KOPT-K1 (cell line): ENCODE measurements at regions not wholly inside any gene's neighbourhood (a gene's known extent, or its start where the extent isn't known, plus 50 kb on each side); places are given as distances from the start of the nearest gene placed in this dataset.

Source experiments
- H3K27ac ChIP-seq: fragments of 200-600 bp; sonication (generic); 2 replicates; pipeline ENCODE4 v1.5.1; 2016; ENCODE audit warnings: antibody characterized with exemption, mild to moderate bottlenecking, low read depth, low read length; ENCODE audit not compliant: poor library complexity, severe bottlenecking
- H3K36me3 ChIP-seq: fragments of 200-600 bp; sonication (generic); 2 replicates; pipeline ENCODE4 v1.5.1; 2017; ENCODE audit warnings: antibody characterized with exemption, mild to moderate bottlenecking, low read length, moderate library complexity; ENCODE audit not compliant: insufficient read depth
- H3K9me3 ChIP-seq: fragments of 200-600 bp; sonication (generic); 2 replicates; pipeline ENCODE4 v1.5.1; 2017; ENCODE audit warnings: antibody characterized with exemption, low read length, mild to moderate bottlenecking; ENCODE audit not compliant: insufficient read depth, poor library complexity, severe bottlenecking

DNA sequence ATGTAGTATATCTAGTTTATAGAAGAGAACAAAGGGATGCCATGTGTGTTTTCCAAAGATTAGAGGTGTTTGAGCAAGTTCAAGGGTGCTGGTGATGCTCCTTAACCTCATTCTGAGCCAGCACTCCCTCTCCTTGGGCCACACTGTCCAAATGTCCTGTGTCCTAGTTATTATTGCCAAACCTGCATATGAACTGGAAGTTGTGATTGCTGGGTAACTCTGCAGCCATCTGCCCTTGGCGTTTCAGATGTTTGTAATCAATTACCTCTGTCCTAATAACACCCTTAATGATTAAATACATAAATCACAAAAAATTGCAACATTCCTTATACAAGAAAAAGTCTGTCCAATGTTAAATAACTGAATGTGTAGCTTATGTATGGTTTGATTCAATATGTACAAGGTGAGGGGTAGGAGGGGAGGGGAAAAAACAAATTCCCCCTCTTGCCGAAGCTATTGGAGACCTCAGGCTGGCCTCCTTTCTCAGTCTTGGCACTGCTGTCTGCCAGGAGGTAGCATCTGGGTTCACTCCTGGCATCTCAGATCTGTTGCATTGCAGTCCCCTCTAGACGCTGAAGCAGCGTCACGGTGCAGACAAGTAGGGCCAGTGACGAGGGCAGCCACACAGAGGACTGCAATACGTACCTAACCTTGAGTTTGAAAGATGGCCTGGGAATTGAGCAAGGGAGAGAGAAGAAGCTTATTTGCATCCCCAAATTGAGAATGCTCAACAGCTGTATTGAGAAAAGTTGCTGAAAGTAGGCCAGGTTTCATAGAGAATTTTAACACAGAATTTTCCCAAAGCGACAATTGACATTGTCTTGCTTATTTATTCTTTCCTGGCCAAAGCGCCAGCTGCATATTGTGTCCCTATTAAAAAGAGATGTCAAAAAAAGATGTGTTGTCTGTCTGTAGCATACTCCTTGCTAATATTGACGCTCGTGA is 89.6 kb upstream of the ARHGAP32 start:
- H3K9me3 ChIP-seq = no peaks in the 10 kb centered on the region

DNA sequence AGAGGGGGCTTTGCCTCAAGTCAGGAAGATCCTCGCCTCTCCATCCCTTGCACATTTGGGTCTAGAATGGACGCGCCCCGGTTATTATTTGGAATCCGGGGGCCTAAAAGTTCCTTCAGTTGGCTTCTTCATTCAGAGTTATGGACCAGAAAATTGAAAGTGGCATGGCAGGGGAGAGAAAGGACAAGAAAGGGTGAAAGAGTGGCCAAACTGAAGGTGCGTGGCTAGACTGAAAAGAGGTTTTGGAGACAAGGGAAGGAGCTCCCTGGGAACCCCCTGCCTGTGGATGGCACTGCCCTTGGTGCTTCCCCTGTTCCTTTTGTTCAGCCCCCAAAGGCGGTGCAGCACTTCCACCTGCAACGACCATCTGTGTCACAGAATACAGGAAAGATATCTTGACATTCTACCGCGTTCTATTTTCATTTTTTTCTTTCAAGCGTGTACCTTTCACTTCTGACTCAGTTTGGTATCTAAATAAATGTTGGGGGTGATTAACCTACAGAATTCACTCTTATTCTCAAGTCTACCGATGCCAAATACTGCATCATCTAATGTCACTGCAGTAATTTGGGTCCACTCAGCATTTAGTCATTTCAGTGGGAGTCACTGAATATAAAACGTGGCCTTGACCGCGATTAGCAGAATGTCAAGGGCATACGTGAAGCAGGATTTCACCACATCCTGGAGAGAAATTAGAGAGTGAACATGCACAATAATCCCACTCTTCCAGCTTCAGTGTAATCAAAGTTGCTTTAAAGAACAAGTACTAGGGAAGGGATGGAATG is 88.1 kb upstream of the ARHGAP32 start:
- peak overlapping the region; percentile 74 for H3K27ac ChIP-seq
- no peaks in the 10 kb centered on the region for H3K36me3 ChIP-seq
- H3K9me3 ChIP-seq = no peaks in the 10 kb centered on the region

More for the DNA sequence above, 89.6 kb upstream of the ARHGAP32 start:
- Histone ChIP-seq H3K27ac (no peak overlapping the region), H3K36me3 (no peaks in the 10 kb centered on the region)

GRCh38 chr11:129279326-129280026 is 87.4 kb upstream of the ARHGAP32 start:
- H3K36me3 ChIP-seq = no peaks in the 10 kb centered on the region
- H3K27ac ChIP-seq = peak overlapping the region; percentile 74
- no peaks in the 10 kb centered on the region for H3K9me3 ChIP-seq

GRCh38 chr11:129278586-129279319 is 86.6 kb upstream of the ARHGAP32 start:
- no peaks in the 10 kb centered on the region for H3K36me3 ChIP-seq
- peak overlapping the region; percentile 74 for H3K27ac ChIP-seq
- no peaks in the 10 kb centered on the region for H3K9me3 ChIP-seq

DNA sequence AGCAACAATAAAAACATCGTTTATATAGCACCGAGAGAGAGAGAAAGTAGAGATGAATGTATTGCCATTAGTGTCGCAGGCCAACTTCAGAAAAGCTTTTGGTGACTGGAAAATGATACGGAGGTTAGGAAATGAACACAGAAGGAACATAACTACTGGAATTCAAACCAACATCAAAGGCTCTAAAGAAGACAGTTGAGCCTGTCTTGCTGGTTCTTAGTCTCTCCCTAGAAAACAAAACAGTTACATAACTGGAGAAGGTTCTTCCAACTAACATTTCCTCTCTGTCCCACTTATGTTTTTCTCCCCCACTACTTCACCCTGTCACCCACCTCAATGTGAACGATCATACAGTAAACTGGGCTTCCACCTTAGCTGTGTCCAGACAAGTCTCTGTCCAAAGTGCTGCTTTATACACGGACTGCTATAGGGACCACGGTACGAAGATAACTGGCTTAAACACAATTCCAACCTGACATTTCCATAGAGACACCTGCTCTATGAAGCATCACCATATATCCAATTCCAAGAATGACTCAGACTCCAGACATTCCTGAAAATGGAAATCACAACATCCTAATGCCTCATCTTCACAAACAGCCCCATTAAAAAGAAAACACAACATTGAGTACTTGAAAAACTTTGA is 85.2 kb upstream of the ARHGAP32 start:
- Histone ChIP-seq H3K36me3 (no peaks in the 10 kb centered on the region), H3K27ac (no peak overlapping the region), H3K9me3 (no peaks in the 10 kb centered on the region)

GRCh38 chr11:129275828-129276227 is 83.7 kb upstream of the ARHGAP32 start:
- Histone ChIP-seq H3K27ac (no peak overlapping the region), H3K36me3 (no peaks in the 10 kb centered on the region), H3K9me3 (no peaks in the 10 kb centered on the region)

GRCh38 chr11:129273944-129274711 is 82.0 kb upstream of the ARHGAP32 start:
- H3K9me3 ChIP-seq = no peaks in the 10 kb centered on the region
- H3K36me3 ChIP-seq = no peaks in the 10 kb centered on the region
- no peak overlapping the region for H3K27ac ChIP-seq

- H3K27ac ChIP-seq = no peak overlapping the region
- no peaks in the 10 kb centered on the region for H3K9me3 ChIP-seq
- H3K36me3 ChIP-seq = no peaks in the 10 kb centered on the region
Observed at GRCh38 chr11:129273322-129273721, 81.2 kb upstream of the ARHGAP32 start.

- Histone ChIP-seq H3K9me3 (no peaks in the 10 kb centered on the region), H3K36me3 (0 out of 2 replicates have a peak, but pooled peaks cover 6% of the 10 kb centered on the region), H3K27ac (peak overlapping the region; percentile 78)
Observed at GRCh38 chr11:129271030-129271429, 78.9 kb upstream of the ARHGAP32 start.

DNA sequence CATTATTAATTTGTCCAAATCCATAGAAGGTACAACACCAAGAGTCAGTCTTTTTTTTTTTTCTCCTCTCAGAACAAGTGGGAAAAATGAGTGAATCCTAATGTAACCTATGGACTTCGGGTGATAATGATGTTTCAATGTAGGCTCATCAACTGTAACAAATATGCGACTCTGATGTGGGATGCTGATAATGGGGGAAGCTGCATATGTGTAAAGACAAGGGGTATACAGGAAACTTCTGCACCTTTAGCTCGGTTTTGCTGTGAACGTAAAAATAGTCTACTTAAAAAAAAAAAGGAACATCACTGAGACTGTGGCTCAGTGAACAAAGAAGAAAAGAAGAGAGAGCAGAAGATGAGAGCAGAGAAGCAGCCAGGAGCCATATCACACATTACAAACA is 78.3 kb upstream of the ARHGAP32 start:
- no peaks in the 10 kb centered on the region for H3K9me3 ChIP-seq
- peak overlapping the region; percentile 78 for H3K27ac ChIP-seq
- 0 out of 2 replicates have a peak, but pooled peaks cover 6% of the 10 kb centered on the region for H3K36me3 ChIP-seq

DNA sequence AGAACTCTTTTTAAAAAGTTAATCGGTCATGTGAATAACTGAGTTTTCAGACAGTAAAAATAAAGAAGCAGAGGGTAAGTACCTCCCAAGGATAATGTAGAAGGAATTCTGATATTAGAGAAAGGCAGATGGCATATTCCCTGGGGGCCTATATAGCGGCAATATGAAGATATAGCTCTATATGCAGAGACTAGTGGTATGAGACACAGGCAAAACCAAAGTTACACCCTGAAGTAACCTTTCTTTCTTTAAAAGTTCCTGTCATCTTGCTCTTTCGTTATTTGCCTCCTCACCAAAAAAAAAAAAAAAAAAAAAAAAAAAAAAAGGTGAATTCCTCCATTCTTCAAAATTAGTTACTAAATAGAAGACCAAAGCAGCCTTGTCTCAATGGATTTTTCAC is 76.2 kb upstream of the ARHGAP32 start:
- Histone ChIP-seq H3K27ac (no peak overlapping the region), H3K36me3 (peaks cover 6% of the 10 kb centered on the region; the same call in 1 of the 2 replicates), H3K9me3 (no peaks in the 10 kb centered on the region)

- no peak overlapping the region for H3K27ac ChIP-seq
- peaks cover 6% of the 10 kb centered on the region; the same call in 1 of the 2 replicates for H3K36me3 ChIP-seq
- no peaks in the 10 kb centered on the region for H3K9me3 ChIP-seq
Observed at GRCh38 chr11:129267716-129268115, 75.6 kb upstream of the ARHGAP32 start.

GRCh38 chr11:129266536-129266935 is 74.4 kb upstream of the ARHGAP32 start:
- Histone ChIP-seq H3K9me3 (no peaks in the 10 kb centered on the region), H3K36me3 (peaks cover 6% of the 10 kb centered on the region; the same call in 1 of the 2 replicates), H3K27ac (no peak overlapping the region)
